ENCODE measurements at regions not wholly inside any gene's neighbourhood (a gene's known extent, or its start where the extent isn't known, plus 50 kb on each side); places are given as distances from the start of the nearest gene placed in this dataset.

DNA sequence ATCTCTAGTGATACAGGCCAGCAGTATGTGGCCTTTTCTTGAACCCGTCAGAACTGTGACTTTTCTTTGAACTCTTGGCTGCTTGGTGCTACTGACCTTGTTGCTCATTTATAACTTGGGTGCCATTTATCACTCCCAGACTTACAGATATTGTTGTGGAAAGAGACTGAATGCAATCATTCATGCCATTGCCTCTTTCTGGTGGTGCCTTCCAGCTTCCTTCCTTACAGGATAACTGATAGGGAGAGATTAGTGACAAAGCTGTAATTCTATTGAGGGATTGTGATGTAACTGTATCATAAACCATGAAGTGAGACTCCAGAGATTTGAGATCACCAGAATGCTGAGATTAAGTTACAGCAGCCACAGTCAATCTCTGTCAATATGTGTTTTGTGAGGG lies 256.5 kb downstream of the USP25 start:
- Mint-ChIP-seq H3K27ac (no peak overlapping the region), H3K4me3 (no peak overlapping the region), H3K9me3 (no peaks in the 10 kb centered on the region), H3K27me3 (ENCODE audit: low read depth) (peaks cover 7% of the 10 kb centered on the region), H3K36me3 (ENCODE audit: low read depth) (no peaks in the 10 kb centered on the region), H3K4me1 (ENCODE audit: low read depth) (no peaks in the 10 kb centered on the region)
- intact Hi-C loops (cut with micrococcal nuclease) = no loop called here
- CTCF ChIA-PET = no interaction called here
- DNase-seq = no peak

DNA sequence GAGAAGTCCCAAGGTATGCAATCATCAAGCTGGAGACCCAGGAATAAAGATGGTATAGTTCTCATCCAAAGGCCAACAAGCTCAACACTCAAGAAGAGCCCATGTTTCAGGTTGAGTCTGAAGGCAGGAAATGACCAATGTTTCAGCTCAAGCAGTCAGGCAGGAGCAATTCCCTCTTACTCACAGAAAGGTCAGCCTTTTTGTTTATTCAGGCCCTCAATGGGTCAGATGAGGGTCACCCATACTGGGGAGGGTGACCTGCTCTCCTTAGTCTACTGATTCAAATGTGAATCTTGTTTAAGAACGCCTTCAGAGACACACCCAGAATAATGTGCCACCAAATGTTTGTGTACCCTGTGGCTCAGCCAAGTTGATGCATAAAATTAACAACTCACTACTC lies 262.4 kb downstream of the USP25 start:
- CTCF ChIA-PET = no interaction called here
- Mint-ChIP-seq H3K9me3 (no peaks in the 10 kb centered on the region), H3K4me1 (ENCODE audit: low read depth) (no peaks in the 10 kb centered on the region), H3K4me3 (no peak overlapping the region), H3K27ac (no peak overlapping the region), H3K36me3 (ENCODE audit: low read depth) (no peaks in the 10 kb centered on the region), H3K27me3 (ENCODE audit: low read depth) (no peaks in the 10 kb centered on the region)
- no peak for DNase-seq
- intact Hi-C loops (cut with micrococcal nuclease) = no loop called here

DNA sequence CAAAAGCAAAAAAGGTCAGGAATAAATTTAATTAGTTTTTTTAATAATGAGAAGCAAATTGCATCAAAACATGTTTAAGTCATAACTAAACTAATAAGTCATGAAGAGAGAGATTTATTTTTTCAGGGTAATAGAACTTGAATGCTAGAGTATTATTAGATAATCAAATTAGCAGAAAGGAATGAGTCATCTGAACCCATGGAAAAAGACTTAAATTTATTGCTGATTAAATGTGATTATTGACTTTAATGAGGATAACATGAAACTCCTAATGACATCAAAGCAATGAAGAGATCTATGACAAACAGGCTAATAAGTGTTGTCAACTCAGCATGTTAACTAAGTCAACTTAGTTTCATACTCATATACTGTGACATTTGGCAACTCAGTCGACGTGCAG lies 264.2 kb downstream of the USP25 start:
- no peak overlapping the region for H3K4me3 Mint-ChIP-seq

DNA sequence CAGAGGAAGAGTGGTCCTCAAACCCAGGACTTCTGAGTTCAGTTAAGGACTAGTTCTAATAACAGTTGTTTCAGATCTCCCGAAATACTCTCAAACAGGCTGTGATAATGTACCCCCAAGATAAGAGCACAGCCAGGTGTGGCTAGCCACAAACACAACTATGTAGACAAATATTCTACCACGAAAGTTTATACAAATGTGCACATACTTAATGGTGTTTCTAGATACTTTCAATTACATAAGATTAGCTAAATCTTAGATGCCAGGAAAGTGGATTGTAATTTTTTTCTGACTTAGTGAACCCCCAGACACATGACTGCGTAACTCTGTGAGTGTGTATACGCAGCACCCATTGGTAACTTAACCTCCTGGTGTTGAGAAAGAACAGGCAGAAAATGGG lies 270.0 kb downstream of the USP25 start:
- Mint-ChIP-seq H3K4me1 (ENCODE audit: low read depth) (no peaks in the 10 kb centered on the region), H3K4me3 (no peak overlapping the region), H3K36me3 (ENCODE audit: low read depth) (no peaks in the 10 kb centered on the region), H3K27ac (no peak overlapping the region), H3K27me3 (ENCODE audit: low read depth) (no peaks in the 10 kb centered on the region), H3K9me3 (no peaks in the 10 kb centered on the region)
- CTCF ChIA-PET = interaction anchor here (0.7 kb wide), 1 partner anchor 1003 kb away, joined by 3 read pairs; no protein-coding TSS in a partner anchor
- intact Hi-C loops (cut with micrococcal nuclease) = no loop called here
- DNase-seq = no peak

More for the DNA sequence above, 264.2 kb downstream of the USP25 start:
- Mint-ChIP-seq H3K27ac (no peak overlapping the region), H3K36me3 (ENCODE audit: low read depth) (no peaks in the 10 kb centered on the region), H3K4me1 (ENCODE audit: low read depth) (no peaks in the 10 kb centered on the region), H3K27me3 (ENCODE audit: low read depth) (no peaks in the 10 kb centered on the region), H3K9me3 (no peaks in the 10 kb centered on the region)
- CTCF ChIA-PET = no interaction called here
- intact Hi-C loops (cut with micrococcal nuclease) = no loop called here
- DNase-seq = no peak

DNA sequence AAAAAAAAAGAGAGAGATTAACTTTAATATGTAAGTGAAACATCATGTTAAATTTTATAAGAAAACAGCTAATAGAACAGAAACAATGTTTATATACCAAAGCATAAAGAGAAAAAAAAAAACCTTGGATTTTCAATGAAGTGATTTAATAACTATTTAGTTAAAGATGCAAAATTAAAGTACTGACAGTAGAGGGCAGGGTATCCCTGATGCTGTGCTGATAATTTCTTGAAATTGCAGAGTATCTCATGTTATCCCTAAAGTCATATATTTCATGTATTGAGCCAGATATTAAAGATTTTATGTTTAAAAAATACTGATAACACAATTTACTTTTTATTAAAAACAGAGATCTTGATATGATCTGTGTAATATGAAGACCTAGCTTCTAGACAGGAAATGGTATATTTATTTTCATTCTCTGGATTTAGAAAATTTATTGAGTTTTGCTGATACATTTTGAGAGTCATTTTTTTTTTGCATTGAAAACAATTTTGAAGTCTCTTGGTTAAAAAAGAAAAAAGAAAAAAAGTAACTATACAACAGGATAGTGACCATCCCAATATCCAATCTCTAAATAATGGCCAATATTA lies 273.2 kb downstream of the USP25 start:
- CTCF ChIA-PET = interaction anchor here (0.5 to 0.6 kb wide), 2 partner anchors 9 to 282 kb away, joined by 3 to 4 read pairs; no protein-coding TSS in a partner anchor
- H3K9me3 Mint-ChIP-seq = no peaks in the 10 kb centered on the region
- H3K4me1 Mint-ChIP-seq (ENCODE audit: low read depth) = no peaks in the 10 kb centered on the region
- H3K27ac Mint-ChIP-seq = no peak overlapping the region
- H3K4me3 Mint-ChIP-seq = no peak overlapping the region
- DNase-seq = no peak
- H3K27me3 Mint-ChIP-seq (ENCODE audit: low read depth) = no peaks in the 10 kb centered on the region
- no peaks in the 10 kb centered on the region for H3K36me3 Mint-ChIP-seq (ENCODE audit: low read depth)
- intact Hi-C loops (cut with micrococcal nuclease) = loop anchor here (1.0 kb wide), 1 partner anchor 327 kb away; no protein-coding TSS in a partner anchor

DNA sequence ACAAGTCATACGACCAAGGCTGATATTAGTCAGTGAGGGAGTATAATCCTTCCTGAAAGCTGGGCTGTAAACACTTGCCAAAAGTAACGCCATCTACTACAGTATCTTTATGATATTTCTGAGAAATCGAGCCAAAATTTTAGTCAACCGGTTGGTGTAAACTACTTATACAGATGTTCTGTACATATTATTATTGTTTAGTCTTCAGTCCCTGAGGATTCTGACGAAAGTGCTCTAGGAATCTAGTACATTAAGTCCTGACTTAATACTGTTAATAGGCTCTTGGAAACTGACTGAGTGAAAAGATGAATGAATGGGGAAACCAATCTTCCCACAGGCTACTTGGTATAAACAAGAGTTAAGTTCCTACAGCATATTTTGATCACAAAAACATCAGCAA lies 274.3 kb downstream of the USP25 start:
- DNase-seq = no peak
- Mint-ChIP-seq H3K36me3 (ENCODE audit: low read depth) (no peaks in the 10 kb centered on the region), H3K27ac (no peak overlapping the region), H3K9me3 (no peaks in the 10 kb centered on the region), H3K27me3 (ENCODE audit: low read depth) (no peaks in the 10 kb centered on the region), H3K4me1 (ENCODE audit: low read depth) (no peaks in the 10 kb centered on the region), H3K4me3 (no peak overlapping the region)
- CTCF ChIA-PET = no interaction called here
- intact Hi-C loops (cut with micrococcal nuclease) = no loop called here

DNA sequence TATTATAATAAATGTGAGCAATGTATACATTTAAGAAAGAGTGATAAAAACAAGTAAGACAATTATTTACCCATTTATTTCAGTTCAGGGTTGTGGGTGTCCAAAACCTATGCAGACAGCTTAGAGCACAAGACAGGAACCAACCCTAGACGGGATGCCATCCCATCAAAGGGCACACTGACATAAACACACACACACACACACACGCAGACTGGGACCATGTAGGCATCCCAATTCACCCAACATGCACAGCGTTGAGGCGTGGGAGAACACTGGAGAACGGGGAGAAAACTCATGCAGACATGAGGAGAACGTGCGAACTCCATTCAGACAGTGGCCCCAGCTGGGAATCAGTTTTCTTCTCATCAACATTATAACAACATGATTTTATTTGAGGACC lies 274.7 kb downstream of the USP25 start:
- no peak overlapping the region for H3K27ac Mint-ChIP-seq
- H3K36me3 Mint-ChIP-seq (ENCODE audit: low read depth) = no peaks in the 10 kb centered on the region
- no peaks in the 10 kb centered on the region for H3K4me1 Mint-ChIP-seq (ENCODE audit: low read depth)
- CTCF ChIA-PET = no interaction called here
- H3K9me3 Mint-ChIP-seq = no peaks in the 10 kb centered on the region
- intact Hi-C loops (cut with micrococcal nuclease) = no loop called here
- H3K4me3 Mint-ChIP-seq = no peak overlapping the region
- H3K27me3 Mint-ChIP-seq (ENCODE audit: low read depth) = no peaks in the 10 kb centered on the region
- no peak for DNase-seq

DNA sequence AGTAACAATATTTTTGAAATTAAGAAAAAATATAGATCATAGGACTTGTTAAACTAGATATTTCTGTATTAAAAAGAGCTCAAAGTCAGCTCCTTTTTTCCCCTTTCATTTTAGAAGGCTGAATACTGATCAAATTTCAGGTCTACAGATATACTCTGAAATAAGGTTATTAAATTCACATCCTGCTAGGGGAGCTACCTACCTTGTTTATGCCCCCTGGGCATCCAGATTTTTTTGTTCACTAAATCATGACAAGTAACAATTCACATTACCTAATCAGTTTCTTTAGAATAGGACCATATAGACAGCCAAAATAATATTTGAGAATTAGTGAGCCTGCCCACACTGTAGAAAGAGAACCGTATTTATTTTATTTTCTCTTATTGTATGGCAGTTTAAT lies 276.2 kb downstream of the USP25 start:
- CTCF ChIA-PET = interaction anchor here (0.8 kb wide), 1 partner anchor 16 kb away, joined by 3 read pairs; no protein-coding TSS in a partner anchor
- no peak overlapping the region for H3K4me3 Mint-ChIP-seq
- no peaks in the 10 kb centered on the region for H3K4me1 Mint-ChIP-seq (ENCODE audit: low read depth)
- intact Hi-C loops (cut with micrococcal nuclease) = no loop called here
- no peak overlapping the region for H3K27ac Mint-ChIP-seq
- H3K27me3 Mint-ChIP-seq (ENCODE audit: low read depth) = no peaks in the 10 kb centered on the region
- no peak for DNase-seq
- no peaks in the 10 kb centered on the region for H3K9me3 Mint-ChIP-seq
- H3K36me3 Mint-ChIP-seq (ENCODE audit: low read depth) = no peaks in the 10 kb centered on the region

DNA sequence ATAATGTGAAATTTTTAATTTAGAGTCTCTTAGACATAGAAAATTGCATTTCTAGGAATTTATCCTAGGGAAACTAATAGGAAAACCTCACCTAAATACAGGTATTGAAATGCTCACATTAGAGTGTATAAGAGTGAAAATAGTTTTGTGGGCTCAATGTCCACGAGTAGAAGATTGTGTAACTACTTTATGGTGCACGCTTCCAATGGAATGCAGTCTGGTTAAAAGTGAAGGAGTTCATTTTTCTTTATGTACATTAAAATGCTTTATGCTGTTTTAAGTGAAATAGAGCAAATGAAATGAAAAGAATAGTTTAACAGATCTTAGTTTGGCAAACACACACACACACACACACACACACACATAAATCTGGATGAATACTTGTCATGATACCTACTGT lies 278.2 kb downstream of the USP25 start:
- peaks cover 2% of the 10 kb centered on the region for H3K9me3 Mint-ChIP-seq
- H3K27ac Mint-ChIP-seq = no peak overlapping the region
- no peaks in the 10 kb centered on the region for H3K36me3 Mint-ChIP-seq (ENCODE audit: low read depth)
- CTCF ChIA-PET = no interaction called here
- H3K4me1 Mint-ChIP-seq (ENCODE audit: low read depth) = no peaks in the 10 kb centered on the region
- intact Hi-C loops (cut with micrococcal nuclease) = no loop called here
- no peaks in the 10 kb centered on the region for H3K27me3 Mint-ChIP-seq (ENCODE audit: low read depth)
- no peak overlapping the region for H3K4me3 Mint-ChIP-seq
- DNase-seq = no peak

DNA sequence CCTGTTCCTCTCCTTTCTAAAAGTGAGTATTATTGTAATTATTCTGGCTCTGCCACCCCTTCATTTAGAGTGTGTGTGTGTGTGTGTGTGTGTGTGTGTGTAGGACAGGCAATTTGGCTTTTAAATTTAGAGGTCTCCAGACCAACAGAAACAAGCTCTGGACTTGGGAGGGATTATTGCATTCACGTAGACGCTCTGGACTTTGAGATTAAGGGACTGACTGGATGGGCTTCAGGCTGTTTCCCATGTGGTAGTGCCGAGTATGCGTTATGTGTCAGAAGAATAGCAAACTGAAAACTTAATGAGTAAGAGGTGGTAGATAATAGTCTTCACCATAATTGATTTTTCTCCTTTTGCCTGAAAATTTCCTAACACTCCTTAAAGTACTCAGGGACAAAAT lies 281.9 kb downstream of the USP25 start:
- Mint-ChIP-seq H3K27ac (no peak overlapping the region), H3K4me1 (ENCODE audit: low read depth) (no peaks in the 10 kb centered on the region), H3K36me3 (ENCODE audit: low read depth) (no peaks in the 10 kb centered on the region), H3K27me3 (ENCODE audit: low read depth) (no peaks in the 10 kb centered on the region), H3K9me3 (peaks cover 2% of the 10 kb centered on the region), H3K4me3 (no peak overlapping the region)
- intact Hi-C loops (cut with micrococcal nuclease) = no loop called here
- CTCF ChIA-PET = interaction anchor here (0.7 kb wide), 1 partner anchor 9 kb away, joined by 4 read pairs; no protein-coding TSS in a partner anchor
- no peak for DNase-seq

DNA sequence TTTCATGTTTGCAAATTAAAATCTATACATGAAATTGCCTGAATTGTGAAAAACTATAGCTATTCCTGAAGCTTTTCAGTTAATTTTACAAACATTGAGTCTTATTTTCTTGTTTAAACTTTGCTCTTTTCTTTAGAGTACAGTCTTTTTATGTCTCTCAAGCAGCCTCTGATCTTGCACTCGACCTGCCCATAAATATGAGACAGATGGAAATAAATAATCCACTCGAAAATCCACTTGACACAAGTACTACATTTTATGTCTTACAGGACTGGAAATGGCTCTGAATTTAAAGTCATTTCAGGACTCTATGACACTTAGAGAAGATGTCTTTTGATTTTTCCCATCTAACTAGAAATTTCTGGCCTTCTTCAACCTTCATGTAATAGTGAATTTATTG lies 283.8 kb downstream of the USP25 start:
- intact Hi-C loops (cut with micrococcal nuclease) = no loop called here
- no peaks in the 10 kb centered on the region for H3K4me1 Mint-ChIP-seq (ENCODE audit: low read depth)
- CTCF ChIA-PET = no interaction called here
- no peak for DNase-seq
- no peaks in the 10 kb centered on the region for H3K36me3 Mint-ChIP-seq (ENCODE audit: low read depth)
- peaks cover 2% of the 10 kb centered on the region for H3K9me3 Mint-ChIP-seq
- no peaks in the 10 kb centered on the region for H3K27me3 Mint-ChIP-seq (ENCODE audit: low read depth)
- H3K4me3 Mint-ChIP-seq = no peak overlapping the region
- H3K27ac Mint-ChIP-seq = no peak overlapping the region

DNA sequence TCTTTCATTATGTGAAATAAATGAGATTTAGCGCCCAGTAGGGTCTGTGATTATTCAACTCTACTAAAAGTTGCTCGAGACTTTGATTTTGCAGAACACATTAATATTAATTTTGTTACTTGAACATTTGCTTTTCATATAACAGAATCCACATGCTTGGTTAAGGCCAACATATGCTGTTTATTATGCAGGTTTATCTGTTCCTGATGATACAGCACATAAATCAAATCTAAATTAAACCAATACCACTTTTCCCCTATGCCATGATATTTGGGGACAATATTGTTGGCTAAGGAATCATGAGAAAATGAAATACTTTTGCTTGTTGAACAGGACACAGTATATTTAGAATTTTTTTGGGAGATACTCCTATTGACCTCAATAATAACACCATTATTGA lies 291.1 kb downstream of the USP25 start:
- peaks cover 2% of the 10 kb centered on the region for H3K27me3 Mint-ChIP-seq (ENCODE audit: low read depth)

DNA sequence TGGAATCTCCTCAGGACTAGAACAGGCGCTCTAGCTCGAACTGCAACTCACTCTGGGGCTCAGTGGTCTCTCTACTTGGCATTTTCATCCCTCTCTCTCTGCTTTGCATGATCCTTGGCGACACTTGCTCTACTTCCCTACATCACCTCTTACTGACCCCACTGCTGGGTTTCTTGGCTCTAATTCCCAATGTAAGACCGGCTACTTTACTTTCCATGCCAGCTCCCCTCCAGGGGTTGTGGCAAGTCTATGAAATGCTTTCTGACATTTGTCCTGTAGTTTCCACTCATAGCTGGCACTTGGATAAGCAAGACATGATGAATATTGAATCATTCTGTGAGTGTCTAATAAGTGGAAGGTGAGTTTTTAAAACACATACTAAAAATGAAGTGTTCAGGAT lies 292.3 kb downstream of the USP25 start:
- Mint-ChIP-seq H3K4me3 (no peak overlapping the region), H3K27ac (no peak overlapping the region), H3K36me3 (ENCODE audit: low read depth) (no peaks in the 10 kb centered on the region), H3K4me1 (ENCODE audit: low read depth) (no peaks in the 10 kb centered on the region), H3K9me3 (no peaks in the 10 kb centered on the region), H3K27me3 (ENCODE audit: low read depth) (peaks cover 2% of the 10 kb centered on the region)
- DNase-seq = no peak
- CTCF ChIA-PET = interaction anchor here (0.9 kb wide), 1 partner anchor 16 kb away, joined by 3 read pairs; no protein-coding TSS in a partner anchor
- intact Hi-C loops (cut with micrococcal nuclease) = no loop called here

More for the DNA sequence above, 291.1 kb downstream of the USP25 start:
- intact Hi-C loops (cut with micrococcal nuclease) = no loop called here
- DNase-seq = no peak
- Mint-ChIP-seq H3K9me3 (no peaks in the 10 kb centered on the region), H3K4me1 (ENCODE audit: low read depth) (no peaks in the 10 kb centered on the region), H3K36me3 (ENCODE audit: low read depth) (no peaks in the 10 kb centered on the region), H3K27ac (no peak overlapping the region), H3K4me3 (no peak overlapping the region)
- CTCF ChIA-PET = no interaction called here
